ENCODE measurements at regions not wholly inside any gene's neighbourhood (a gene's known extent, or its start where the extent isn't known, plus 50 kb on each side); places are given as distances from the start of the nearest gene placed in this dataset.

DNA sequence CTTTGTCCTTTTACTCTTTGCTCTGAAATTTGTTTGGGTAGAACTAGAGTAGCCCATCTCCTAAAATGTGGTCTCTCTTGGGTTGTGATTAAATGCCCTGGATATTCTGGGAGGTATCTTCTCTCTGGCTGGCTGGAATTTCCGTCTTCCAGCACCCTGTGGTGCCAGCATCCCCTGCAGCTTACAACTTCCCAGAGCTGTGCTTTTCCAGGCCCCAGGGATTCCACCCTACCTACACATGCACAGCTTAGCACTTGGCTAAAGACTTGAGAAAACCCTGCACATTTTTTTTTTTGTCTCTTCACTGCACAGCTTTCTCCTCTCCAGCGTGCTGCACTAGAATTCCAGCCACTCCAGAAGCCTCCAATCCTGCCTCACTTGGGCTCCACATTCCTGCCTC lies 334.7 kb downstream of the IRS2 start:
- TF ChIP-seq POLR2A (IDR thresholded peaks at IDR 0.05) (no peak), POLR2AphosphoS5 (IDR thresholded peaks at IDR 0.05) (no peak)
- TF ChIP-seq, protein P1, sequence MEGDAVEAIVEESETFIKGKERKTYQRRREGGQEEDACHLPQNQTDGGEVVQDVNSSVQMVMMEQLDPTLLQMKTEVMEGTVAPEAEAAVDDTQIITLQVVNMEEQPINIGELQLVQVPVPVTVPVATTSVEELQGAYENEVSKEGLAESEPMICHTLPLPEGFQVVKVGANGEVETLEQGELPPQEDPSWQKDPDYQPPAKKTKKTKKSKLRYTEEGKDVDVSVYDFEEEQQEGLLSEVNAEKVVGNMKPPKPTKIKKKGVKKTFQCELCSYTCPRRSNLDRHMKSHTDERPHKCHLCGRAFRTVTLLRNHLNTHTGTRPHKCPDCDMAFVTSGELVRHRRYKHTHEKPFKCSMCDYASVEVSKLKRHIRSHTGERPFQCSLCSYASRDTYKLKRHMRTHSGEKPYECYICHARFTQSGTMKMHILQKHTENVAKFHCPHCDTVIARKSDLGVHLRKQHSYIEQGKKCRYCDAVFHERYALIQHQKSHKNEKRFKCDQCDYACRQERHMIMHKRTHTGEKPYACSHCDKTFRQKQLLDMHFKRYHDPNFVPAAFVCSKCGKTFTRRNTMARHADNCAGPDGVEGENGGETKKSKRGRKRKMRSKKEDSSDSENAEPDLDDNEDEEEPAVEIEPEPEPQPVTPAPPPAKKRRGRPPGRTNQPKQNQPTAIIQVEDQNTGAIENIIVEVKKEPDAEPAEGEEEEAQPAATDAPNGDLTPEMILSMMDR (IDR thresholded peaks at IDR 0.05 in 8 of 11, conservative IDR thresholded peaks at IDR 0.05 in 3 of 11), result no peak

Data from spleen (tissue), 7 donors.